Brain microvascular endothelial cell (primary cell): ENCODE measurements at regions not wholly inside any gene's neighbourhood (a gene's known extent, or its start where the extent isn't known, plus 50 kb on each side); places are given as distances from the start of the nearest gene placed in this dataset.

Source experiments
- DNase-seq: peaks from one replicate; pipeline ENCODE4 v3.0.0-alpha.2; 2020
- H3K27ac ChIP-seq: fragments of 250-450 bp; sonication (Bioruptor Pico); 2 replicates; pipeline ENCODE4 v1.5.1; 2020; ENCODE audit warnings: mild to moderate bottlenecking, moderate library complexity
- H3K27me3 ChIP-seq: fragments of 250-450 bp; sonication (Bioruptor Pico); replicated peaks from 2 replicates; pipeline ENCODE4 v1.5.1; 2020; ENCODE audit warnings: mild to moderate bottlenecking
- H3K36me3 ChIP-seq: fragments of 250-450 bp; sonication (Bioruptor Pico); replicated peaks from 2 replicates; pipeline ENCODE4 v1.5.1; 2020; ENCODE audit warnings: mild to moderate bottlenecking
- H3K4me3 ChIP-seq: 2 replicates; pipeline ENCODE4 v1.5.1; 2011; ENCODE audit warnings: low read depth, mild to moderate bottlenecking, control low read depth, low read length, moderate library complexity
- in situ Hi-C: cut with HindIII; loops from 2 replicates; pipeline ENCODE4 v1.10.0; 2017; ENCODE audit warnings: low sequenced_read_pairs, low pct_ligation_motif_present
- TF ChIP-seq, protein P1 (sequence below): IDR thresholded peaks from 2 replicates; pipeline ENCODE4 v1.5.1; 2011; ENCODE audit warnings: low read depth, mild to moderate bottlenecking, moderate library complexity, low read length, control low read depth, inconsistent platforms; ENCODE audit errors: missing control alignments

DNA sequence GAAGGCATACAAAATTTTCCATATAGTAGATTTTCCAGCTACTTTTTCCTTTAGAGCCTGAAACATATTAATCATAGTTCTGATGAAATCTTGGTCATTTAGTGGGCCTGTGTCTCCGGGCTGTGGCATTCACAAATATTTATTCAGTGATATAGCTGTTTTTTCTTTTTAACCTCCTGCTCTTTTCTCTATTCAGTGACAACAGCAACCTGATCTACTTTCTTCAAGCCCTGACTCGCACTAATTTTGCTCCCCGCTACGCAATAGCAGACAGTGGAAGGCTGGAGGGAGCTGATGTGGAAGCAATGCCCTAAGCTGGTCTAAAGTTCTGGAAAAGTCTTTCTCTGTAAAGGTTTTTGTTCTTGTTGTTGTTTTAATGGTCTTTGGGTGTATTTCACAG, 289.7 kb downstream of the SLITRK6 start:
- peak; percentile 63 for DNase-seq

DNA sequence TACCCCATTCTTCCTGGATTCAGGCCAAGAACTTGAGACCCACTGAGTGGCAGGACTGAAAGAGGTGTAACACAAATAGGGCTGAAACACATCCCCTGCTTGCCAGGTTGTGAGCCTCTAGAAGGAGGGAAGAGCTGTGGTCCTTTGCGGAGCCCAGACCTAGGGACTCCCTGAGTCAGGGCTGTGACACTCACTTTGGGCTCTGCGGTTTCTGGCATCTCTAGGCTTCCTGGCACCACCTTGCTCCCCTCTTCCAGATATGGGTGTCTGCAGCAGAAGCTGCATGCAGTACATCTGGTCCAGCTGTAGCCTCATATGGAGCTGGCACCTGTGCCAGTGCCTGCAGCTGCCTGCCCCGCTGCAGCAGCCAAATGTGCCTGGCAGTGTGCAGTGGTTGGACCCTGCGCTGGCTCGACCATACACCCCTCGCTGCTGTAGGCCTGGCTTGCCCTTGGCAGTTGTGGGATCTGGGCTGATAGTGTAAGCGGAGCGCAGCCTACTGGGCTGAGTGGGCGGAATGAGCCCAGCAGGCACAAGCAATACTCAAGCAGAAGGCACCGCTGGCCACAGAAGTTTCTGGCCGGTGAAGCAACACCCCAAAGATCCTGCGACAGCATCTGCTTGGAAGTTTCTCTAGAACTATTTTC, 290.4 kb downstream of the SLITRK6 start:
- H3K27ac ChIP-seq: peak overlapping the region; percentile 41
- H3K36me3 ChIP-seq: no peaks in the 10 kb centered on the region
- no peak overlapping the region for H3K4me3 ChIP-seq
- in situ Hi-C loops: no loop called here
- DNase-seq: peak; percentile 36
- TF ChIP-seq, protein P1, sequence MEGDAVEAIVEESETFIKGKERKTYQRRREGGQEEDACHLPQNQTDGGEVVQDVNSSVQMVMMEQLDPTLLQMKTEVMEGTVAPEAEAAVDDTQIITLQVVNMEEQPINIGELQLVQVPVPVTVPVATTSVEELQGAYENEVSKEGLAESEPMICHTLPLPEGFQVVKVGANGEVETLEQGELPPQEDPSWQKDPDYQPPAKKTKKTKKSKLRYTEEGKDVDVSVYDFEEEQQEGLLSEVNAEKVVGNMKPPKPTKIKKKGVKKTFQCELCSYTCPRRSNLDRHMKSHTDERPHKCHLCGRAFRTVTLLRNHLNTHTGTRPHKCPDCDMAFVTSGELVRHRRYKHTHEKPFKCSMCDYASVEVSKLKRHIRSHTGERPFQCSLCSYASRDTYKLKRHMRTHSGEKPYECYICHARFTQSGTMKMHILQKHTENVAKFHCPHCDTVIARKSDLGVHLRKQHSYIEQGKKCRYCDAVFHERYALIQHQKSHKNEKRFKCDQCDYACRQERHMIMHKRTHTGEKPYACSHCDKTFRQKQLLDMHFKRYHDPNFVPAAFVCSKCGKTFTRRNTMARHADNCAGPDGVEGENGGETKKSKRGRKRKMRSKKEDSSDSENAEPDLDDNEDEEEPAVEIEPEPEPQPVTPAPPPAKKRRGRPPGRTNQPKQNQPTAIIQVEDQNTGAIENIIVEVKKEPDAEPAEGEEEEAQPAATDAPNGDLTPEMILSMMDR: no peak
- no peaks in the 10 kb centered on the region for H3K27me3 ChIP-seq

More for the DNA sequence above, 289.7 kb downstream of the SLITRK6 start:
- no peaks in the 10 kb centered on the region for H3K36me3 ChIP-seq
- H3K27me3 ChIP-seq: no peaks in the 10 kb centered on the region
- TF ChIP-seq, protein P1: no peak
- H3K4me3 ChIP-seq: no peak overlapping the region
- in situ Hi-C loops: no loop called here
- H3K27ac ChIP-seq: peak overlapping the region; percentile 41

DNA sequence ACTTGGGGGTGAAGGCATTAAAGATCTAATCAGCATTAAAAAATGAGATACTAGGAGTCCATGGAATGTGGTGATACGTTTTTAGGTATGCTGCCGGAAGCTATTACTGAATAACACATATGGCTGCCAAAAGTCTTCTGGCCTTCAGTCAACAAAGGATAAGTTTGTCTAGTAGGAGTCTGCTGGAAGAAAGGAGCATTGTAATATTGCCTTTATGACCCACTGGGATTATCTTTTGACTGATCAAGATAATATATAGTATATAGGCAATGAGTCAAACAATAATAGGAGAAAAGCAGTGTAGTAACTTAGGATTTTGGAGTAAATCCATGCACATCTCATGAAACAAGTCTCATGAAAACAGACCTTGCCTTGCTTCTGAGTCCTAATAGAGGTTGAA, 295.4 kb downstream of the SLITRK6 start:
- TF ChIP-seq, protein P1: no peak
- Histone ChIP-seq H3K36me3 (no peaks in the 10 kb centered on the region), H3K27me3 (no peaks in the 10 kb centered on the region), H3K27ac (no peak overlapping the region), H3K4me3 (no peak overlapping the region)
- peak; percentile 66 for DNase-seq
- in situ Hi-C loops: no loop called here

DNA sequence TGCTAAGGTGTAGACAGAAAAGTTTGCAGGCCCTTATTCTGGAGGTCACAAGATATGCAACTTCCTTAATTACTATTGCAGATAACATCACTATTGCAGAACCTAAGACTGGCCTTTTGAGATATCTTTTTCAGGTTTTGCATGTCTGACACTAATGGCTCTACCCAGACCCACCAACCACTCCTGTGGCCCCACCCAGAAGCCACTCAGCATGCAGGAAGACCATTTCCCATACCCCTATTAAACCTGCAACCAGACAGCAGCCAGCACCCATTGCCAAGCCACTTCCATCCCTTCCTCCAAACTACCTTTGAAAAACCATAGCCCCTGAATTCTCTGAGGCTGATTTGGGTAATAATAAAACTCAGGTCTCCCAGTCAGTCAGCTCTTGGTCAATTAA, 297.6 kb downstream of the SLITRK6 start:
- H3K4me3 ChIP-seq: no peak overlapping the region
- H3K36me3 ChIP-seq: no peaks in the 10 kb centered on the region
- no peak for DNase-seq
- TF ChIP-seq, protein P1: no peak
- no peak overlapping the region for H3K27ac ChIP-seq
- H3K27me3 ChIP-seq: no peaks in the 10 kb centered on the region
- in situ Hi-C loops: no loop called here

DNA sequence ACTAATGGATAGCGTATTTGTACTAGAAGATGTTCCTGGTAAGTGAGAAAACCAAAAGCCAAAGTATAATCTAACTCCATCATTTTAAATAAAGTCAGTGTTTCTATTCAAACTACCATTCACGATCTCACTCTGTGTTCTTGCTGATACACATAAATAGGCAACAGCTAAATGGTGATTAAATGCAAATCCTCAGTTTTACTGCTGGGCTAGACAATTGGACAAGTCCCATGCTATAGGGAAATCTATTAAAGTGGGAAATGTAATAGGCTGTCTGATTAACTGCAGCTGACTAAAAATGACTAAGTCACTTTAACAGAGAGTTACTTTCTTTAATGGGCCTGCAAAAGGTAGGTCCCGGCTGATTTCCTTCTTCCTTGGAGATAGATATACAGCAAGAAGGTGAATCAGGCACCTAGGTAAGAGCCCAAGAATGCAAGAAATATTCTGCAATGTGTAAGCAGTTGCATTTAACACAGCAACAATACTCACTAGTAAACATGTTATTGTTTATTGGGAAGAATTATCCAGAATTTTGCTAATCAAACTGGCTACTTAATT, 298.4 kb downstream of the SLITRK6 start:
- DNase-seq: no peak
- in situ Hi-C loops: no loop called here
- TF ChIP-seq, protein P1: no peak

DNA sequence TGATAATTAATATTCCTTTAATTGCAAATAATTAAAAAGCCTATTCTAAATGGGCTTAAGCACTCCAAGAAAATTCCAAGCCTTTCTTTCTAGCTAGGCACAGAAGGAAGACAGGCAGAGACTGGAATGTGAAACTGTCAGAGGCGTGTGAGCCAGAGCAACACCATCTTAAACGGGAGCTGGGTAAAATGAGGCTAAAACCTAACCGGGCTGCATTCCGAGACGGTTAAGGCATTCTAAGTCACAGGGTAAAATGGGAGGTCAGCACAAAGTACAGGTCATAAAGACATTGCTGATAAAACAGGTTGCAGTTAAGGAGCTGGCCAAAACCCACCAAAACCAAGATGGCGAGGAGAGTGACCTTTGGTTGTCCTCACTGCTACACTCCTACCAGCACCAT, 300.4 kb downstream of the SLITRK6 start:
- DNase-seq: no peak
- H3K27me3 ChIP-seq: no peaks in the 10 kb centered on the region
- in situ Hi-C loops: no loop called here
- TF ChIP-seq, protein P1: no peak
- H3K36me3 ChIP-seq: no peaks in the 10 kb centered on the region
- H3K4me3 ChIP-seq: no peak overlapping the region
- H3K27ac ChIP-seq: no peak overlapping the region

More for the DNA sequence above, 298.4 kb downstream of the SLITRK6 start:
- H3K27ac ChIP-seq: no peak overlapping the region
- H3K36me3 ChIP-seq: no peaks in the 10 kb centered on the region
- no peak overlapping the region for H3K4me3 ChIP-seq
- no peaks in the 10 kb centered on the region for H3K27me3 ChIP-seq
